Thyroid gland (tissue), 4 donors: ENCODE measurements at regions not wholly inside any gene's neighbourhood (a gene's known extent, or its start where the extent isn't known, plus 50 kb on each side); places are given as distances from the start of the nearest gene placed in this dataset.

Source experiments
- CTCF ChIP-seq, 6 experiments: fragments of 200-600 bp in 3 of 6; fragments of 450-650 bp in 3 of 6; sonication (generic) in 3 of 6; IDR thresholded peaks; one replicate each; pipeline ENCODE4 v1.5.1; 2016 to 2019; ENCODE audit warnings: antibody characterized with exemption in 6 of 6, mild to moderate bottlenecking in 2 of 6, inconsistent platforms in 1 of 6, moderate library complexity in 1 of 6
- POLR2A ChIP-seq, 2 donors: fragments of 450-650 bp; IDR thresholded peaks; one replicate each; pipeline ENCODE4 v1.6.1; 2017; ENCODE audit warnings: antibody characterized with exemption in 2 of 2, mild to moderate bottlenecking in 2 of 2, moderate library complexity in 1 of 2

- TF ChIP-seq CTCF (IDR thresholded peaks at IDR 0.05) (no peak), POLR2A (IDR thresholded peaks at IDR 0.05) (no peak)
These were observed 658.6 kb upstream of the FANCL start for GRCh38 chr2:58899692-58900091.
